Hematopoietic multipotent progenitor cell treated with erythropoietin and hydrocortisone succinate and interleukin-3 and kit ligand, for 15 days (in vitro differentiated cells): ENCODE measurements at regions not wholly inside any gene's neighbourhood (a gene's known extent, or its start where the extent isn't known, plus 50 kb on each side); places are given as distances from the start of the nearest gene placed in this dataset.
"Not testable (repeated sequence)": the region's sequence is repeated elsewhere in the genome, so short reads cannot be mapped to it uniquely, and the experiment has no call there.

Source experiments
- DNase-seq: peaks from one replicate; pipeline ENCODE4 v3.0.0-alpha.2; 2015; ENCODE audit warnings: low spot score

DNA sequence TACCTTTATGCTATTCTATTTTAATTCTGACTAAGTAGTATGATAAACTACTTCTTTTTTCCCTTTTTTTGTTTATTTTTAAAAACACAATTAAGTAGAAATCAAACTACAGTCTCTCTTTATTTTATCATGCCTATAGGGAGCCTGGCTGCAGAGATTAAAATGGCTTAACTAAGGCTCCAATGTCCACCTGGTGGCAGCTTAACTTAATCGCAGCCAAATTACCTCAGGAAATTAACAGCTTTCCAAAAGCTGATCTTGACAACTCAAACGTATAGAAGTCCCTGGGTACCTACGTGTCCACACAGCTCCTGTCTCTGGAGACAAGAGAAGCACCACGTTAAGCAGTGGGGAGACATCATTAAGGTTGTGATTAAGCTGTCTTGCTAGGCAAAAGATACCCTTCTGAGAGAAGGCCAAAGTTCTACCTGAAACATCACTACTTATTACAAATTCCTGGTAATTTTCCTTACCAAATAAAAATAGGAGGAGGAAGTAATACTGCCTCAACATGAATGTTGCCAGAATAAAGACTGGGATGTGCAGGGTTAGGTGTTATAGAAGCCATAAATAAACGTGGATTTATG is 63.2 kb upstream of the SNX19 start:
- no peak for DNase-seq

GRCh38 chr11:130980071-130980862 is 64.0 kb upstream of the SNX19 start:
- DNase-seq: no peak

DNA sequence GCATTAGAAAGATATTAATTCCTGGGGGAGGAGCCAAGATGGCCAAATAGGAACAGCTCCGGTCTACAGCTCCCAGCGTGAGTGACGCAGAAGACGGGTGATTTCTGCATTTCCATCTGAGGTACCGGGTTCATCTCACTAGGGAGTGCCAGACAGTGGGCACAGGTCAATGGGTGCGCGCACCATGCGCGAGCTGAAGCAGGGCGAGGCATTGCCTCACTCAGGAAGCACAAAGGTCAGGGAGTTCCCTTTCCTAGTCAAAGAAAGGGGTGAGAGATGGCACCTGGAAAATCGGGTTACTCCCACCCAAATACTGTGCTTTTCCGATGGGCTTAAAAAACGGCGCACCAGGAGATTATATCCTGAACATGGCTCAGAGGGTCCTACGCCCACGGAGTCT is 68.0 kb upstream of the SNX19 start:
- DNase-seq: not testable (repeated sequence)

DNA sequence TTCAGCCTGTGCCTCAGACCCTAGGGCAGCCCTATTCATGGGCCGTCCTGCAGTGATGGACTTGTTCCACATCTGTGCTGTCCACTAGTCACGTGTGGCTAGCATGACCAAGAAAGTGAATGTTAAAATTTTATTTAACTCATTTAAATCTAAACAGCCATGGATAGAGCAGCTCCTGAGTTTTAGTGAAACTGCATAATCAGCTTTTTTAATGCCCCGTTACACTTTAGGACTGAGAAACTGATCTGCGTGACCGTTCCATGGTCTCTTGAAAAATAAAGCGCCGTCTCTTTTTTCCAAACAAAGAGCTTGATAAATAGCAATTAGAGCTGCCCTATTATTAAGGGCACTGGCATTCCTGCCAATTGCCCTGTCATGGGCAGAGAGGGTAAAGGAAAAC is 76.5 kb upstream of the SNX19 start:
- no peak for DNase-seq

GRCh38 chr11:130994043-130994442 is 77.8 kb upstream of the SNX19 start:
- DNase-seq: no peak

DNA sequence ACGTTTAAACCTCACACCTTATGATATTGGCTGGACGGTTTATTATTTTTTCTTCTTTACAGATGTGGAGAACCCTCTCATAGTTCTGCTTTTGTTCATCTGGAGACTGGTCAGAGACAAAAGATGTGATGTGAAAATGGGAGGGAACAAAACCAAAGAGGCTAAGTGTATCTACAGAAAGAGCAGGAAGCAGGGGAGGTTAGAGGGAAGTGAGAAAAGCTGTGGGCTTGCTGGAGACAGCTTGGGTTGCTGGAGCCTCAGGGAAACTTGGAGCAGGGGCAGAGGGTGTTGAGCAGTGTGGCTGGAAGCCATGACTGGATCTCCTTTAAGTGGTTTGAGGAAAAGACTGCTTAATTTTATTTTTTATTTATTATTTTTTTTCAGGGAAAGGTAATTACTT is 79.0 kb upstream of the SNX19 start:
- DNase-seq: no peak

DNA sequence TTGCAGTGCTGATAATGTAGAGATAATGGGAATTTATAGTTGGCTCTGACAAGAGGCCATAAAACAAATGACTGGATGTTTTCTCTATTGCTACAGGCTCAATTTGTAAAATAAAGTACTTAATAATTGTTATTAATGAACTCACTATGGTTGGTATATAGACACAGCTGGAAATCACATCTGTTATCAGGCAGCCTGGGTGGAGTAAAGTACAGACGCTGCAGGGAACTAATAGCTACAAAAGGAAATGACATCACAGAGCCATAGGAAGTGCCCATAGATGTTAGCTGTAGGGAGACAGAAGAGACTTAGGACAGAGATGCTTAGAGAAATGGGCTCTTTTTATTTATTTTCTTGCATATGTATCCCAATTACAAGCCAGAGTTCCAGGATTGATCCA is 81.0 kb upstream of the SNX19 start:
- DNase-seq: no peak

- DNase-seq: no peak
These were observed 82.8 kb upstream of the SNX19 start for GRCh38 chr11:130999086-130999485.

- no peak for DNase-seq
These were observed 83.9 kb upstream of the SNX19 start for GRCh38 chr11:130999992-131000770.

- no peak for DNase-seq
These were observed 85.9 kb upstream of the SNX19 start for GRCh38 chr11:131002145-131002544.

DNA sequence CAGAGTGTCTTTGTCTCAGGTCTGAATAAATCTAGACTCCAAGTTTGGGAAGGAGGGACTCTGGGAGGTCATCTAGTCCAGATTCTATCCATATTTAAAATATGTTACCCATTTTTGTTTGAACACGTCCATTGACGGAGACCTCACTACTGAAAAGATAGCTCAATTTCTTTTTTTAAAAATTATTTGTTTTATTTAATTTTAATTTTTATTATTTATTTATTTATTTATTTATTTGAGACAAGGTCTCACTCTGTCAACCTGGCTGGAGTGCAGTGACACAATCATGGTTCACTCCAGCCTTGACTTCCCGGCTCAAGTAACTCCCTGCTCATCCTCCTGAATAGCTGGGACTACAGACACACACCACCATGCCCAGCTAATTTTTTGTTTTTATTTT is 89.5 kb upstream of the SNX19 start:
- no peak for DNase-seq

DNA sequence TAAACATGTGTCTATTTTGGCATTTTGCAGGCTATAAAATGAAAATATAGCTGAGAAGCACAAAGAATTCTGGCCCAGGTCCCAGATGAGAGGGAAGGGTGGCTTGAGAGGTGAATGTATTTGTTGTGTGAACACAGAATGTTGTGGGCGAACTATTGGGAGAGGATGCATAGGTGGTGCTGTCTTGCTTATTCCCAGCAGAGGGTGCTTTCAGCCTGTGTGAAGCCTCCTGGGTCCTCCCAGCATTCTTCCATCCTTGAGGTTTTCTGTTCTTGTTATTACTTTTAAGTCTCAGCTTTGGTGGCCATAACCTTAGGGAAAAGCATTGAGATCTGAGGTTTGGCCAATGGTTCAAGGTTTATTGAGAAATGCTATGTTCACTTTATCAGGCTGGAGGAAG is 108.7 kb upstream of the SNX19 start:
- DNase-seq: no peak

DNA sequence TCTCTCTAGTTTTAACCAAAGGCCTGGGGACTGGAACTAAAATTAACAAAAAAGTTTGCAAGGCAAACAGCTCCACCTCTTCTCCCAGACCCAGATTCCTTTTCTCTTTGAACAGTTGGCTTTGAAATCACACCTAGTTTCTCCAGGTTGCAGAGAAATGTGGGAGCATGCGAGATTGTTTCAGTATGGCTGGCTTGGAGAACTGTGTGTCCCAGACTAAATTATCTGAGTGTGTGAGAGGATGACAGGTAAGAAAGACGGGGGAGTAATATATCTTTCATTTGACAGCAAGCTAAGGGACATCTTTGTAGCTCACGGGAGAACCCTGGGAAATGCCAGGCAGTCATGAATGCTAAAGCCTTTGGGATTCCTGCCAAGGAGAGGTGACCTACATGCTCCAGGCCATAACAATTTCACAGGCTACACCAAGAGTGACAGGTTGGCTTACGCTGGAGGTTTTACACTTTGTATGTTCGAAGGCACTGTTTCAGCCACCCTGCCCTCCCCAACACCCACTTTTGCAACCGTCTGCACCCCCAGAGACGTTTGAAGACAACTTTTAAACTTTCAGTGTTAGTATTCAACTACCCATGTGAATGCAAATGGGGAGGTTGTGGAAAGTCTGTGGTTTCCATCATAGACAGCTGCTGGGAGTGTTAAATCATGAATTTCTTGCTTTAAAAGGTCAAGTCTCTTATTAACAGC is 109.3 kb upstream of the SNX19 start:
- DNase-seq: no peak

GRCh38 chr11:131027491-131027890 is 111.2 kb upstream of the SNX19 start:
- DNase-seq: no peak

DNA sequence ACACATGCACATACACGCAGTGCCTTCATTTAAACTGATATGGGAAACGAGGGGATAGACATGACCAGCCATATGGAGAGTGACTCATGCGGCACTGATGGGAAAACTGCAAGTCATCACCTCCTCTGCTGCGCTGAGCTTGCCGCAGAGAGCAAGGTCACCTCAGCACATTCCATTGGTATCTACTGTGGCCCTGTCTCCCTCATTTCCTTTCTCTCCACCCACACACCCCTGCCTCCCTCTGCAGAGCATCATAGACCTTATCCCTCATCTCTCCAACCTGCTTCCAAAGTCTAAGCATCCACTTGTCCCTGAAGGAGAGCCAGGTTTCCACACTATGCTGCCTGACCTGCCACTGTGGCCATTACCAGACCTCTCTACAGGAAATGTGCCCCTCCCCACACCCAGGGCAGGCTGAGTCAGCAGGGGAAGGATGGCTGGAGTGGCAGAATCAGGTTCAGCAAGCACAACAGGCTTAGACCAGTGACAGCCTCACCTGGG is 116.9 kb upstream of the SNX19 start:
- no peak for DNase-seq

- no peak for DNase-seq
These were observed 120.2 kb upstream of the SNX19 start for GRCh38 chr11:131036514-131036913.

DNA sequence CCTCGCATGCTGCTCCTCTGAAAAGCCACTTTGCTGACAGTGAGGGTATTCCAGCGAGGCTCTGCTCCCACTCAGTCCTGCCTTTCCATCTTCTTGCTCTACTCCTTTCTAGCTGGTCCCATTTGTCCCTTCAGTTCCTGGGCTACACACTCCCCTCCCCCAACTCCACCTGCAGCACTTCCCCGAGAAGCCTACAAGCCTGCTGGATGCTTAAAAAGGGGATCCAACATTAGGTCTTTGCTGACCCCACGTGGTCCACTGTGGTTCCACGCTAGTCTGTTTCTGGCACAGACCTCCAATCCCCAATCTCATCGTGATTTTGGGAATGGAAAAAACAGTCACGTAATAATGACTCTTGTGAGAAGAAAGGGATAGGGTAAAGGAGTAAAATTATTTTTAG is 121.6 kb upstream of the SNX19 start:
- DNase-seq: no peak

DNA sequence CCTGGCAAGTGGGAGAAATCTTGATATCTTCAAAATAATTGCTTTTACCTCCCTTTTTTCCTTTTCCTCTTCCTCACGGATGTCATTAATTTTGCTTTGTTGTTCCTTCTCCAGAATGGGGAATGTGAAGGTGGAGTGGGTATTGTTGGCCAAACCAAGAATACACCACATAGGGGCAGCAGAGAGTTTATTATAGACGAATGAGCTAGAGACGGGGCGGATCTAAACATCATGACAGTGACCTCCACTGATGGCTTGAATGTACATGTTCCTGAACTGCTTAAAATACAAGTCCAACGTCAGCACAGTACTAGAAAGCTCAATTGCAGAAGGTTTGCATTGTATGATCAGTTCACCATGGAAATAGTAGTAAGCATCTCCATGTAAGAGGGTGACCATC is 122.3 kb upstream of the SNX19 start:
- DNase-seq: no peak

DNA sequence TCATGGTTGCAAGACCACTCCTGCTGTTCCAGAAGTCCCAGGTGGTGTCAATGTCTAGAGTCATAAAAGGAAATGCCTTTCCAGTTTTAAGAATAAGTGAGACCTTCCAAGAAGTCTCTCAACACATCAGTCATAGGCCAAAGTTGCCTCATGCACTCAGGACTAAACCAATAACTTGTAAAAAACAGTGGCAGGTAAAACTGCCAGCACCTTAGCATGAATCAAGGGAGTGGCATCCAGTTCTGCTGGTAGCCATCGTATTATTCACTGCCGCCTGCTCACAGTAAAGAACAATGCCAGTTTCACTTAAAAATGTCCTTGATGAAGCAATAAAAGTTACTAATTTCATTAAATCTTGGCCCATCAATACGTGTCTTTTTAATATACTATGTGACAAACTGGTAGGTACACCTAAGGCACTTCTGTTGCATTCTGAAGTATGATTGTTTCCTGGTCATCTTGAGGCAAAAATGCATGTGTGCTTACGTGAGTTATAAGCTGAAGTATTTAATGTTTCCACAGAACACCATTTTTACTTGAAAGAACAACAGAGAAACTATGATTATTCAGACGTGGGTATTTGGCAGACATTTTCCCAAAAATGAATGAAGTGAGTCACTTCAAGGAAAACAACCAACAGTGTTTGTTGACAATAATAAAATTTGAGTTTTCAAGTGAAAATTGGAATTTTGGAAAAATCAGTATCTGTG is 125.2 kb upstream of the SNX19 start:
- no peak for DNase-seq

DNA sequence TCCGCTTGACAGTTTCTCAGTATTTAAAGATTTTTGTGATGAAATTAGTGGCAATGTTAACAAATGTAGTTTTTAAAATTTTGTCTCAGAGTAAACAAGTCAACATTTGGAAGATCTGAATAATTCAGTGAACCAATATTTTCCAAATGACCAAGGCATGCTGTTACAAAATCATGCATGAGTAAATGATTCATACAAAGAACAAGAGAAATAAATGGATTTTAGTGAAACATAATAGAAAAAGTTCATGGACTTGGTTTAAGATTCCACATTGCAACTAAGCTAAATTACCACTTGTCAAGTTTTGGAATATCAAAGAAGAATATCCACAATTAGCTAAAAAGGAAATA is 125.7 kb upstream of the SNX19 start:
- DNase-seq: no peak

GRCh38 chr11:131043251-131043650 is 127.0 kb upstream of the SNX19 start:
- DNase-seq: no peak

GRCh38 chr11:131044851-131045250 is 128.6 kb upstream of the SNX19 start:
- no peak for DNase-seq
